GM19468 (cell line): ENCODE measurements at regions not wholly inside any gene's neighbourhood (a gene's known extent, or its start where the extent isn't known, plus 50 kb on each side); places are given as distances from the start of the nearest gene placed in this dataset.

ENCODE experiments used
- ATAC-seq: cut with Tn5 transposase; IDR thresholded peaks from one replicate; pipeline ENCODE4 v1.9.1; 2021; ENCODE audit warnings: mild to moderate bottlenecking, moderate library complexity, moderate number of reproducible peaks; ENCODE audit not compliant: unreplicated experiment; ENCODE audit errors: extremely low read depth

- no peak for ATAC-seq
Measured at GRCh38 chr4:11342401-11342800, 86.3 kb downstream of the HS3ST1 start.

DNA sequence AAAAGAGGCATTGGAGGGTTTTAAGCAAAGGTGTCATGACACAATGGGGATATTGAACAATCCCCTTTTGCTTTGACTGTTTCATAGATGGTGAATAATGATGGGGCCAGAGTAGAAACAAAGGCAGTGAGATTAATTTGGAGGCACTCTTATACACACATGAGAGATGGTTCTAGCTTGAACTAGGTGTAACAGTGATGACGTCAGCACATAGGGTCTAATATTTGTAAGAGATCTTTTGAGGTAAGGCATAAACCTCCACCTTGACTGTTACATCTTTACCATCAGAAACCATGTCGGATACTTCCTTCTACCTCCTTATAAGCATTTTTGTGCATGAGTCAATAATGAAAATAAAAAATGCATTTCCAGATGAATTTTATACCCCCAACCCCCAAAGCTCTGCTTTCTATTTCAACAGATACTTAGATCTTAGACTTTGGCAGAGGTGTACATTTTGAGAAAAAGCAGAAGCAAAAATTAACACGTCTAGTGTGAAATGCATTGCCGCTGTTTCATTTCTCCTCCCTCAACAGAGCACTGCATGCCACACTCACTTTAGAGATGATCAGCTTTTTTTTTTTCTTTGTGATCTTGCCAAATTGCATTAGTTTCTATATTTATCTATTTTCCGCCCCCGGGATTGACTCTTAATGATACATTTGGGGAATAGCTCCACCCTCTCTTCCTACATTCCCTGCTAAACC lies 87.2 kb downstream of the HS3ST1 start:
- ATAC-seq: no peak

DNA sequence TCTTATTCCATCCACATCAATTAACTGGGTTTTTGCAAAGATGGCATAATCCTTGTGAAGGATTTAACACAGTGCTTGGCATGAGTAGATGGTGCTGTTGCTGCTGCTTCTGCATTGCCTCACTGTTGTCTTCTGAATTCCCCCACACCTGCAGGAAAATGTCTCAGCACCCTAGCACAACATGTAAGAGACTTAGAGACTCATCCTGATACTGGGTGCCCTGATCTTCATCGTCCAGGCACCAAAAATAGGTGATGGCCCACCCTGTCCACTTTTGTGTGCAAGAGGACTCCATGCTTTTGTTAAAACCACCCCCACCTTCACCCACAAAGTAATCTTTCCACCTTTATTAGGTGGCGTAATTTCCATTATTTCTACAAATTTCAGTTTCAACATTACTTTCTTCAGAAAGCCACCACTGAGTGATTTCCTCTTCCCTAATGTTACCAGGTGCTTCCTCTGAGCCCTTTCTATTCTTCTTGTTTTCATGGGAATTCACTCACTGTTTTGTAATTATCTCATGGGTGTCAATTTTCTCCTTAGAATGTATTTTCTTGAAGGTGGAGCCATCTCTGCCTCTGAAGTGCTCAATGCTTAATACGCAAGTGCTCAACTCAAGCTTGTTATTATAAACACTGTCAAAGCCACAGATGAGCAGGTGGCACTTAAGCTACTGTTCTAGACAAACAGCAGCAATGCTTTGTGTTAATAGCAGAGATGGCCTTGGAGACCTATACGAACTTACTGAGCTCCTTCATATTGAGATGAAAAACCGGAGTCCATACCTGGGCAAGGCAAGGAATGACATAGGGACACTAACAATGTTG lies 89.5 kb downstream of the HS3ST1 start:
- no peak for ATAC-seq

GRCh38 chr4:11337287-11337686 lies 91.4 kb downstream of the HS3ST1 start:
- no peak for ATAC-seq

- ATAC-seq: no peak
Measured at GRCh38 chr4:11336435-11336834, 92.3 kb downstream of the HS3ST1 start.

DNA sequence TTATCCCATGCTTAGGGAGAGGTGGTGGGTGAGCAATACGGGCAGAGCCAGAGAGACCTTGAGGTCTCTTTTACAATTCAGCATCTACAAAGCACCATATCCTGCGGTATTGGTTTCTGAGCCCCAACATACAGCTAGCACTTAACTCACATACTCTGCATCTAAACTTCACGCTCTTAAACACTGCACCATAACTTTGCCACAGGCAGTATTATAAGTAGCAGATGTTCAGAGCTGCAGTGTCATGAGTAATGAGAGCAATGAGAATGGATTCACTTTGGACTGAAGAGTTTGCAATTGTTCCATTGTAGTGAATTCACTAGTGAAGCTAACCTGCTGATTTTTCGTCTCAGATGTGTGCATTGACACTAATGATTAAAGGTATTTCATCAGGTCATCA lies 93.8 kb downstream of the HS3ST1 start:
- ATAC-seq: no peak

GRCh38 chr4:11328401-11328800 lies 100.3 kb downstream of the HS3ST1 start:
- no peak for ATAC-seq

GRCh38 chr4:11326021-11326420 lies 102.7 kb downstream of the HS3ST1 start:
- ATAC-seq: no peak

DNA sequence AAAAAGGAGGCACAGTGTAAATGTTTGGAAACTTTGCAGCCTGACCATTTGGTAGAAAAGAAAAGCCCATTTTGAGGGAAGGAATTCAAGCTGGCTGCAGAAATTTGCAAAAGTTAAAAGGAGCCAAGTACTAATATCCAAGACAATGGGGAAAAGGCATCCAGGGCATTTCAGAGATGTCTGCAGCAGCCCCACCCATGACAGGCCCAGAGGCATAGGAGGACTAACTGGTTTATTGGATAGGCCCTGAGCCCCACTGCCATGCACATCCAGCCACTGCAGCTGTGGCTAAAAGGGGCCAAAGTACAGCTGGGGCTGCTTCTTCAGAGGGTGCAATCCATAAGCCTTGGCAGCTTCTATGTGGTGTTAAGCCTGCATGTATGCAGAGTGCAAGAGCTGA lies 104.9 kb downstream of the HS3ST1 start:
- no peak for ATAC-seq

GRCh38 chr4:11313157-11313943 lies 115.3 kb downstream of the HS3ST1 start:
- no peak for ATAC-seq

- no peak for ATAC-seq
Measured at GRCh38 chr4:11312389-11312788, 116.3 kb downstream of the HS3ST1 start.

DNA sequence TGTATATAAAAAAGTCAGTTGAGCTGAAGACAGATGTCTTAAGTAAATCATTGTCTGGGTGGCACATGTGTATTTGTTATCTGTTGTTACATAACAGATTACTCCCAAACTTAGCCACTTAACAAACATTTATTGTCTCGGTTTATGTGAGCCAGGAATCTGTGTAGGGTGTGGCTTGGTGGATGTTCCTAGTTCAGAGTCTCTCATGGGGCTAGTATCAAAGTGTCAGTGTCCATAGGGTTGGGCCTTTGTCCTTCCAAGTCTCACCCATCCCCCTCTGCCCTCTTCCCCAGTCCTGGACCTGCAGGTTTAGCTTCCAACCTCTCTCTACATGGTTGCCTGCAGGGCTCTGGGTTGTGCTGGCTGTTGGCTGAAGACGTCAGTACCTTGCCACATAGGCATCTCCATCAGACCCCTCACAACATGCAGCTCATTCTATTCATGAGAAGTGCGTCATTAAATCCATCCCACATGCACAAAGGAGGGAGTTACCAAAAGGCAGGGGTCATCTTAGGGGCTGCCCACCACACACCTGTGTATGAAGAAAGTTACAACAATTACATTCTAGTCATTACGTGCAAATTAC lies 127.5 kb downstream of the HS3ST1 start:
- no peak for ATAC-seq

GRCh38 chr4:11299836-11300235 lies 128.9 kb downstream of the HS3ST1 start:
- ATAC-seq: no peak

GRCh38 chr4:11299016-11299415 lies 129.7 kb downstream of the HS3ST1 start:
- ATAC-seq: no peak

DNA sequence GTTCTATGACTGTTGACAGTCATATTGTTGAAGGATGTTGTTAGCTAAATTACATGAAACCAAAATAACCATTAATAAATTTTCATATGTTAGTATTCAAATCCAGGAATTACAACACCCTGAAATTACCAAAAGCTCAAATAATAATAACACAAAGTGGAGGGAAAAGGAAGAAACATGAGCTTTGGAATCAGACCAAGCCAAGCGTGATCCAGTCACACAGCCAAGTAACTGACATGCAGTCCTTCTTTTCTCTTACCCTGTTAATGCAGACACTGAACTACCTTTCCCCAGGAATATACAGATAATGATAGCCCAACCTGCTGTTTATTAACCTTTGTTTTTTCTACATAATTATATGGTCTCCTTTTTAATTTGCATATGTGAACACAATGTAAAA lies 130.2 kb downstream of the HS3ST1 start:
- no peak for ATAC-seq

DNA sequence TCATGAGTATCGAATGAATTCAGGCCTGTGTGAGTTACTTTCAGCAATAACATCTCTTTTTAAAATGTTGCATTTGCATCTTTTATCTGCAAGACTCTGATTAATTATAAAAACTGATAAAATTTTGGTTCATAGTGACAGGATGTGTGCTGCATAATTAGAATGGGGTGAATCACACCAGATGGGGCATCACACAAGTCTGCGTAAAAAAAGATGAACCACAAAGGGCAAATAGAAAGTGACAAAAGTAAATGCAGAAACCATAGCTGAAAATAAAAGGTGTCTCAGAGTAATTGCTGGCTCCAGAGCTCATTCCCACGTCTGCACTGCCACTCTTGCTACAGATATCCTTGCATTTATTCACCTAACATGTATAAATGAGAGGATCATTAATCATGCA lies 131.1 kb downstream of the HS3ST1 start:
- no peak for ATAC-seq

DNA sequence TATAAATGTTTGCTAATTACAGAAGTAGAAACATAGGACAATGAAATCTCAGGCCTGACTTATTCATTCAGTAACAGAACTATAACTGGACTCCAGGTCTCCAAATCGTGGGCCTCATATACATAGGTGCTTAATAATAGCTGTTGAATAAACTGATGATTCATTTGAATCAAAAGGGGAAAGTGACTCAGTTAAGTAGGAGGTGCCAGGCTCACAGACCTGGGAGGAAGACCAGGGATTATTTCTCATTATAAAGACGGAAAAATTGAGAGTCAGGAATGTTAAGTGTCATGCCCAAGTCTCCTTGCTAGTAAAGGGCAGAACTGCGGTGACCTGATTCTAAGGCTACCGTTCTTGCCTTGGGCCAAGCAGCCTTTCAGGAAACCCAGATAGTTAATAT lies 131.5 kb downstream of the HS3ST1 start:
- ATAC-seq: no peak

DNA sequence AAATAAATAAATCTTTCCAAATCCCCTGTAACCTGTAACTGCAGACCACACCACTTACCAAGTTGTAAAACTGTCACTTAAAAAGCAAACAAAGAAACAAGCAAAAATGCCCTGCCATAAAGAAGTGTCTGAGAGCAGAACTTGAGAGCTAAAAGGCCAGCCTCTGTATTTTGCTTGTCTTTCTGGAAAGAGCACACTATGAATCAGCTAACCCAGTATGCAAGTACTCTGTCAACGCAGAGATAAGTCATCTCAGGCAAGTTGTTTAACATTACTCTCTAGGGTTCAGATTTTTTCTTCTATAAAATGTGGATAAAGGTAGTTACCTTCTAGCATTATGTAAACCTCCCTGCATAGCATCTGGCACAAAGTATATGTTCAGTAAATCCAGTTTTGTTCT lies 134.8 kb downstream of the HS3ST1 start:
- no peak for ATAC-seq

DNA sequence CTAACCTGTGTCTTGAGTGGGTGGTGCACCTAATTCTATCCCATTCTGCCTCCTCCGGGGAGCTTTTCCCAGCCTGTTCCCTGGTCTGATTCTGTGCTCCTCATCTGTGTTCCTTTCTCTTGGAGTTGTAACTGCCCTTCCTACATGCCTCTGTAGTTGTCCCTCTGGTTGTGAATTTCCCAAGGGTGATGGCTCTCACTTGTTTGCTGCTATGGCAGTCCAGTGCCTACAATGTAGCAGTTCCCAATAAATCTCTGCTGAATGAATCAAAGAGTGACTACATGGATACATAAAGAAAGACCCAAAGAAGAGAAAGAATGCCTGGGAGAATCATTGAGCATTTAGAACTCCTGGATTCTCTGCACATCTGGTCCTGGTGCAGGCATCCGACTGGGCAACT lies 141.6 kb downstream of the HS3ST1 start:
- no peak for ATAC-seq

DNA sequence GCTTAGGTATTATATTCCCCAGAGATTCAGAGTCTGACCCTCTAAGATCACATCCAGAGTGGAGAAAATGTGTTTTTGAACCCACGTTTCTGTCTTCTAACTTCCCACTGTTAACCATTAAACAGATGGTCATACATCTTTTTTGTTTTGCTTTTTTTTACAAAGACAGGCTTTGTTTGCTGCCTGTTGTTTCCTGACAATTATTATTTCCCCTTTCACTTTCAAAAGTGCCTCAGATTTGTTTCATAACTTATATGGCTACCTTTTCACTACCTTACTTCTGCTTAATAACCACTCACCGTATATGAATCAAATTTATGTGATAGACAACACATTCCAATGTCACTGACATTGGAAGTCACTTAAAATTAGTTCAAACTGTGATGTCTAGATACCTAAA lies 142.2 kb downstream of the HS3ST1 start:
- ATAC-seq: peak; percentile 43

DNA sequence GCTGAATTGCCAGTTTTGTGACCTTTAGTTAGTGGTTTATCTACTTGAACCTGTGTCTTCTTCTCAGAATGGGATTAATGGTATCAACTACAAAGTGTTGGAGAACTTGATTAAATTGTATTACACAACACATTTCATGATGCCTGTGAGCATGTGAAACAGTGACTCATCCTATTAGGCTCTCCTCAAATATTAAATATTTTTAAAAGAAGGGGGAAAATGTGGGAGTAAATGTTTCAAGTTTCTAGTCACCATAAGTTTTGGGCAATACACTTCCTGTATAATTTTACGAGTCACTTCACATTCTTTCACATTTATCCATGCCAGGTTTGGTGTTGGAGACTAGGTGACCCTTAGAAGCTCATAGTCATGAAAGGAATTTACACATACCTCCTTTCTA lies 147.0 kb downstream of the HS3ST1 start:
- no peak for ATAC-seq
